ENCODE measurements at regions not wholly inside any gene's neighbourhood (a gene's known extent, or its start where the extent isn't known, plus 50 kb on each side); places are given as distances from the start of the nearest gene placed in this dataset.

DNA sequence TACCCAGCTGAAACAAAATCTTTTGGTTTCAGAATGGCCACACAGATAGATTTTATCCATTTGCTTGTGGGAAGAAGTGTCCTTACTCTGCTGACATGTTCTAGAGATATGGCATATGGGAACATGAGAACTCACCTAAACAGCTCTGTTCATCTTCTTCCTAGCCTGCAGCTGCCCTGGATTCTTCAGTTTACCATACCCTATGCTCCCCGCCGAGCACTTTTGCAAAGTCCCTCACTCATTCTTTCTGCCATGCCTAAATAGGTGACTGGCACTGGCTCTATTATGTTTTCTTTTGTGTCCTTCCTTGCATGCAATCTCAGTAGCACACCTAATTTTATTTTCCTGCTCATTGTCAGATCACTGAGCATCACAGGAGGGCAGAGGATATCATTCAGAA, 293.7 kb upstream of the RSPO3 start:
- Histone ChIP-seq H3K4me1 (ENCODE audit: low read depth) (no peaks in the 10 kb centered on the region), H3K9me3 (no peaks in the 10 kb centered on the region), H3K36me3 (ENCODE audit: low read depth) (no peaks in the 10 kb centered on the region), H3K4me3 (no peak overlapping the region)
- ATAC-seq (no peak), DNase-seq (no peak)
- intact Hi-C loops (cut with DNase I, micrococcal nuclease), result no loop called here
- TF ChIP-seq, protein P1, sequence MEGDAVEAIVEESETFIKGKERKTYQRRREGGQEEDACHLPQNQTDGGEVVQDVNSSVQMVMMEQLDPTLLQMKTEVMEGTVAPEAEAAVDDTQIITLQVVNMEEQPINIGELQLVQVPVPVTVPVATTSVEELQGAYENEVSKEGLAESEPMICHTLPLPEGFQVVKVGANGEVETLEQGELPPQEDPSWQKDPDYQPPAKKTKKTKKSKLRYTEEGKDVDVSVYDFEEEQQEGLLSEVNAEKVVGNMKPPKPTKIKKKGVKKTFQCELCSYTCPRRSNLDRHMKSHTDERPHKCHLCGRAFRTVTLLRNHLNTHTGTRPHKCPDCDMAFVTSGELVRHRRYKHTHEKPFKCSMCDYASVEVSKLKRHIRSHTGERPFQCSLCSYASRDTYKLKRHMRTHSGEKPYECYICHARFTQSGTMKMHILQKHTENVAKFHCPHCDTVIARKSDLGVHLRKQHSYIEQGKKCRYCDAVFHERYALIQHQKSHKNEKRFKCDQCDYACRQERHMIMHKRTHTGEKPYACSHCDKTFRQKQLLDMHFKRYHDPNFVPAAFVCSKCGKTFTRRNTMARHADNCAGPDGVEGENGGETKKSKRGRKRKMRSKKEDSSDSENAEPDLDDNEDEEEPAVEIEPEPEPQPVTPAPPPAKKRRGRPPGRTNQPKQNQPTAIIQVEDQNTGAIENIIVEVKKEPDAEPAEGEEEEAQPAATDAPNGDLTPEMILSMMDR (IDR thresholded peaks at IDR 0.05), result no peak

DNA sequence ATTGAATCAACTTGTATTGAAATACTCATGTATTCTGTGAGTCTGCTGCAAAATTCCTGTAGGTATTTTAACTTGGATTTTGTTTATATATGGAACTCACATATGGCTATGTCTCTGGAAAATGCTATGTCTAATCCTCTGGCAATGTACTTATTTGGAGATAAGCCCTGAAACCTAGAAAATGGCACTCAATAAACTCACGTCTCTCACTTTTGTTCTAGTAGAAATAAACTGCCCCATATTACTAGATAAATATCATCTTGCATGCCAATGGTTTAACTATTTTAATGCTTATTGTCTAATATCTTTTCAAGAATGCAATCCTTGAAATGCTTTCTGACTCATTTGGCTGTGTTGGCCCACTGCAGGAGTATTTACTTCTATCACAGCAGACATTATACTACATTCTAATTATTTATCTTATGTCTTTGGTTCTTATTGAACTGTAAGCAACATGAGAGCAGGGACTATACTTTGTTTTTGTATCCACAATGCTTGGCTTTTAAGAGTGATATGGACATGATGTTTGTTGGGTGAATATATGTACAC, 292.2 kb upstream of the RSPO3 start:
- intact Hi-C loops (cut with DNase I, micrococcal nuclease), result no loop called here

DNA sequence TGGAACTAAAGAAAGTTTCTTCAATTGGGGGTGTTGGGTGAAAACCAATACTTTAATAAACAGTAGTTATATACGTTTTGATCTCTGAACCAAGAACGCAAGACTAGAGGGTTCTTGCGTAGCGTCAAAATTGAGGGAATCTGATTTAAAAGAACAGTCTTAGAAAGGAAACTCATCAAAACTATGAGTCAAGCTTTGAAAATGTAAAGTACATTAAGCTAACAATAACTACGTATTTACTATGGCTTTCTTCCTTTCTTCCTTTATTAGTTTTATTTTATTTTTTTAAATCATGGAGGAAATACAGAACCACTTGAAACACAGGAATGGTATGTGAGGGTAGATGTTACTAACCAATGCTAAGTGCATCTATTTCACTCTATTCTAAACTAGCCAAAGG, 287.0 kb upstream of the RSPO3 start:
- TF ChIP-seq, protein P1 (IDR thresholded peaks at IDR 0.05), result no peak
- ATAC-seq (no peak), DNase-seq (no peak)
- Histone ChIP-seq H3K36me3 (ENCODE audit: low read depth) (no peaks in the 10 kb centered on the region), H3K9me3 (no peaks in the 10 kb centered on the region), H3K4me1 (ENCODE audit: low read depth) (no peaks in the 10 kb centered on the region), H3K4me3 (no peak overlapping the region)
- intact Hi-C loops (cut with DNase I, micrococcal nuclease), result no loop called here

More for the DNA sequence above, 292.2 kb upstream of the RSPO3 start:
- H3K9me3 ChIP-seq, result no peaks in the 10 kb centered on the region
- TF ChIP-seq, protein P1 (IDR thresholded peaks at IDR 0.05), result no peak
- ATAC-seq (no peak), DNase-seq (no peak)
- H3K36me3 ChIP-seq (ENCODE audit: low read depth), result no peaks in the 10 kb centered on the region
- H3K4me1 ChIP-seq (ENCODE audit: low read depth), result no peaks in the 10 kb centered on the region
- H3K4me3 ChIP-seq, result no peak overlapping the region

DNA sequence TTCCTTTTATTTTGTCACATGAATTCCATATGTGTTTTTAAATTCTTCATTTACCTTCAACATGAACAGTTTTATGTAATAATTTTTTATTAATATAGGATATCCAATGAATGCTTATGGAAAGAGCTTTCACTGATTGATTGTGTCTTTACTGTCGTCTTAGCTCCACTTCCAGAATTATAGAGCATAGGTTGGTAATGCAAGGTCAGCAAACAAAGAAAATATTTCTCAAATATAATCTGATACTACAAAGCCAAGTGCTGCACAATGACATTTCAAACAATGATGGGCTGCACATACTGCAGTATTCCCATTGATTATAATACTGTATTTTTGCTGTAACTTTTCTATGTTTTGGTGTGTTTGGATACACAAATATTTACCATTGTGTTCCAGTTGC, 275.7 kb upstream of the RSPO3 start:
- no peak for ATAC-seq
- no peak for DNase-seq
- H3K4me1 ChIP-seq (ENCODE audit: low read depth), result no peaks in the 10 kb centered on the region
- TF ChIP-seq, protein P1 (IDR thresholded peaks at IDR 0.05), result no peak
- H3K36me3 ChIP-seq (ENCODE audit: low read depth), result no peaks in the 10 kb centered on the region
- intact Hi-C loops (cut with DNase I, micrococcal nuclease), result no loop called here
- no peak overlapping the region for H3K4me3 ChIP-seq
- H3K9me3 ChIP-seq, result no peaks in the 10 kb centered on the region

DNA sequence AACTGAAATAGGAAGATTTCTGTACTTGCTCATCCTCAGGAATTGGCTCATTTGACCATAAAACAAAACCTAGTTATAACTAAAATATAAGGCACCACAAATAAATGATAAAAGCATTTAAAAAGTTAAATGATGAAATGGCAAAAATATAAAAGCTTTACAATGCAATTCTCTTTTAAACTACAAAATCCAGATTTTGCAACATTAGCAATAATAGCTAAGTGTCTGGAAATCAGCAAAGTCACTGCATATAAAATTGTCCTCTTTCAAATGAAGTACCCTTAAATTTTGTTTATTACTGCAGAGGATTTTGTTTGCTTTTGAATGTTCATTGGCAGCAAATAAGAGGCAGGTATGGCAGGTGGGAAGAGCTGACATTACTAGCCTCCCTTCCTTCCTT, 270.4 kb upstream of the RSPO3 start:
- Histone ChIP-seq H3K9me3 (no peaks in the 10 kb centered on the region), H3K4me1 (ENCODE audit: low read depth) (no peaks in the 10 kb centered on the region), H3K4me3 (no peak overlapping the region), H3K36me3 (ENCODE audit: low read depth) (no peaks in the 10 kb centered on the region)
- intact Hi-C loops (cut with DNase I, micrococcal nuclease), result no loop called here
- DNase-seq (no peak), ATAC-seq (no peak)
- TF ChIP-seq, protein P1 (IDR thresholded peaks at IDR 0.05), result no peak

DNA sequence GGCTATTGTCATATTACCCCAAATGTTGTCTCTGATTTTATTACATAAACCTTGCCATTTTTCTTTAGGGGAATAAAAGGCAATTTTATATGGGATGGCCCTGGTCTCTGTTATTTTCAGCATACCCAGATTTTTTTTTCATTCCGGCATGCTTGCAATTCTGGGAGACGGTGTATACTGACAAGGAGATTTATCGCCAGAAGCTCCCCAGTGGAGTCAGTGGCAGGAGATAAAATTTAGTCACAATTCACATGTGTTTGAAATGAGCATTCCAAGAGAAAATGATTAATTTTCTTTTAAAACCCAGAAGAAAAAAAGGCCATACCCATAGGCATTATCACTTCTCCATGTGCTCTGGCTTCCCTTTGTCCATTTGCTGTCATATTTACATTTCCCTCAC, 250.8 kb upstream of the RSPO3 start:
- no peak overlapping the region for H3K4me3 ChIP-seq
- H3K36me3 ChIP-seq (ENCODE audit: low read depth), result no peaks in the 10 kb centered on the region
- ATAC-seq, result no peak
- no peak for DNase-seq
- H3K4me1 ChIP-seq (ENCODE audit: low read depth), result no peaks in the 10 kb centered on the region
- intact Hi-C loops (cut with DNase I, micrococcal nuclease), result no loop called here
- TF ChIP-seq, protein P1 (IDR thresholded peaks at IDR 0.05), result no peak
- no peaks in the 10 kb centered on the region for H3K9me3 ChIP-seq
